PC-9 (cell line): ENCODE measurements at regions not wholly inside any gene's neighbourhood (a gene's known extent, or its start where the extent isn't known, plus 50 kb on each side); places are given as distances from the start of the nearest gene placed in this dataset.

Experiments used
- CTCF ChIP-seq: fragments of 200-600 bp; sonication (generic); conservative IDR thresholded peaks from 2 replicates; pipeline ENCODE4 v1.6.1; 2017; ENCODE audit warnings: mixed run types, antibody characterized with exemption, mild to moderate bottlenecking, moderate library complexity
- EZH2 ChIP-seq: fragments of 200-600 bp; sonication (generic); IDR thresholded peaks from 2 replicates; pipeline ENCODE4 v1.8.0; 2017; ENCODE audit warnings: antibody characterized with exemption, low read depth

GRCh38 chr9:18007621-18008020, 428.8 kb downstream of the SH3GL2 start:
- TF ChIP-seq CTCF = no peak
- TF ChIP-seq EZH2 = no peak
